Fibroblast of mammary gland (primary cell): ENCODE measurements at regions not wholly inside any gene's neighbourhood (a gene's known extent, or its start where the extent isn't known, plus 50 kb on each side); places are given as distances from the start of the nearest gene placed in this dataset.

ENCODE experiments used
- DNase-seq: peaks from one replicate; pipeline ENCODE4 v3.0.0-alpha.2; 2010; ENCODE audit warnings: low read depth
- H3K4me3 ChIP-seq: 2 replicates; pipeline ENCODE4 v1.5.1; 2011; ENCODE audit warnings: low read depth, mild to moderate bottlenecking, low read length, moderate library complexity; ENCODE audit not compliant: control insufficient read depth
- TF ChIP-seq, protein P1 (sequence below): conservative IDR thresholded peaks from 2 replicates; pipeline ENCODE4 v1.5.1; 2011; ENCODE audit warnings: low read depth, low read length, inconsistent platforms; ENCODE audit not compliant: control insufficient read depth, insufficient read depth

GRCh38 chr7:81111358-81111757 lies 192.5 kb upstream of the SEMA3C start:
- DNase-seq, result peak; percentile 93
- no peak overlapping the region for H3K4me3 ChIP-seq

GRCh38 chr7:81110673-81111072 lies 191.8 kb upstream of the SEMA3C start:
- DNase-seq, result no peak
- TF ChIP-seq, protein P1, sequence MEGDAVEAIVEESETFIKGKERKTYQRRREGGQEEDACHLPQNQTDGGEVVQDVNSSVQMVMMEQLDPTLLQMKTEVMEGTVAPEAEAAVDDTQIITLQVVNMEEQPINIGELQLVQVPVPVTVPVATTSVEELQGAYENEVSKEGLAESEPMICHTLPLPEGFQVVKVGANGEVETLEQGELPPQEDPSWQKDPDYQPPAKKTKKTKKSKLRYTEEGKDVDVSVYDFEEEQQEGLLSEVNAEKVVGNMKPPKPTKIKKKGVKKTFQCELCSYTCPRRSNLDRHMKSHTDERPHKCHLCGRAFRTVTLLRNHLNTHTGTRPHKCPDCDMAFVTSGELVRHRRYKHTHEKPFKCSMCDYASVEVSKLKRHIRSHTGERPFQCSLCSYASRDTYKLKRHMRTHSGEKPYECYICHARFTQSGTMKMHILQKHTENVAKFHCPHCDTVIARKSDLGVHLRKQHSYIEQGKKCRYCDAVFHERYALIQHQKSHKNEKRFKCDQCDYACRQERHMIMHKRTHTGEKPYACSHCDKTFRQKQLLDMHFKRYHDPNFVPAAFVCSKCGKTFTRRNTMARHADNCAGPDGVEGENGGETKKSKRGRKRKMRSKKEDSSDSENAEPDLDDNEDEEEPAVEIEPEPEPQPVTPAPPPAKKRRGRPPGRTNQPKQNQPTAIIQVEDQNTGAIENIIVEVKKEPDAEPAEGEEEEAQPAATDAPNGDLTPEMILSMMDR, result no peak
- no peak overlapping the region for H3K4me3 ChIP-seq

More at GRCh38 chr7:81111358-81111757, 192.5 kb upstream of the SEMA3C start:
- TF ChIP-seq, protein P1, result no peak

DNA sequence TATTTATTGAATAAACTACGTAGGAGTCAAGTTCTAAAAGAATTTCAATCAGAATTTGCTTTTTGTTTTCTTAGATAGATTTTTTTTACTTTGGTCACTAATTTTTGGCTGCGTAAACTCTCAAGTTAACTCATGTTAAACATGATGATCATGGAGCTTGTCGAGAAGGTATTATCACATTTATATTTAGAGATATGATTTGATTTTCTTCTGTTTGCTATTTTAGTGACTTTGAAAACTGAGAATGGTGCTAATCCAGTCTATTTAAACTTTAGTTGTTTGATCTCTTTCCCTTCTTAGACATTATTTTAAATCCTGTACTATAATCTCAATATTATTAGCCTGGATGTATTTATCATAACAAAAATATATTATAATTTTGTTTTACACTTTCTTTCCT lies 179.4 kb upstream of the SEMA3C start:
- H3K4me3 ChIP-seq, result no peak overlapping the region
- TF ChIP-seq, protein P1, result no peak
- DNase-seq, result no peak

DNA sequence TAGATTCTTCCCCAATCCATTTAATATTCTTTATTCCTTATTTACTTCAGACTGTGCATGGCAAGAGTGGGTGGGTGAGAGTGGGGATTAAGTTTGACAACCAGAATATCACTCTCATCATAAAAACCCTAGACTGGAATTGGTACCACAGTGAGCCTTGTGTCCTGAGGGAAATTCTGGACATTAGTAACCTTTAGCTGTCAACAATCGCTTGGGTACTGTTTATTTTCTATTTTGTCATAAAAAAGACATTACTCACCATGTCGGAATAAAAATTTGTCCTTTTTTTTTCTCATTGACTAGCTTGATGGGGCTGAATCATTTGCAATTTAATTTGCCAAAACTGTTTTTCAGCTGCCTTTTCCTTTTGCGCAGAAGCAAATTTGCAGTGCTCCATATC lies 176.1 kb upstream of the SEMA3C start:
- no peak for DNase-seq
- TF ChIP-seq, protein P1, result no peak
- no peak overlapping the region for H3K4me3 ChIP-seq

- no peak overlapping the region for H3K4me3 ChIP-seq
- peak; percentile 21 for DNase-seq
- TF ChIP-seq, protein P1, result no peak
Measured at GRCh38 chr7:81081616-81082015, 162.8 kb upstream of the SEMA3C start.

GRCh38 chr7:81080553-81080952 lies 161.7 kb upstream of the SEMA3C start:
- TF ChIP-seq, protein P1, result no peak
- no peak overlapping the region for H3K4me3 ChIP-seq
- no peak for DNase-seq

GRCh38 chr7:81079746-81080145 lies 160.9 kb upstream of the SEMA3C start:
- H3K4me3 ChIP-seq, result no peak overlapping the region
- DNase-seq, result peak; percentile 18
- TF ChIP-seq, protein P1, result no peak
